ENCODE measurements at regions not wholly inside any gene's neighbourhood (a gene's known extent, or its start where the extent isn't known, plus 50 kb on each side); places are given as distances from the start of the nearest gene placed in this dataset.
"Not testable (repeated sequence)": the region's sequence is repeated elsewhere in the genome, so short reads cannot be mapped to it uniquely, and the experiment has no call there.

DNA sequence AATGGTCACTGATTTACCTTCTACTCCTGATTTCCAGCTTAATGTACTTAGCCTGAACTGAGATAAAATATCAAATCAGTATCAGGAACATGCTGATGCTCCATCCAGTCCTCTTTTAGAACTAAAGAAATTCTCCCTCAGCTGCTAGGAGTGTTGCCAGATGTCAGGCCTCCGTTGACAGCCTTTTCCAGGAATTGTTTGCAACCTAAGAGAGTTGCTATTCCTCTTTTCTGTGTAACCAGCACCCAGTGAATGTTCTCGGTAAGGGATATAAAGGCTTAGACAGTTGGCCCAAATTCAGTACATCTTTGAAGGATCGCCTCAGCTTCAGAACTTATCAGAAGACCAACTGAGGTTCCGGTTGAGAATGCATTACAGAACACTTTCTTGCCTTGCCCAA is 559.0 kb downstream of the PCDH17 start:
- no peak for DNase-seq (ENCODE audit: low read depth)

DNA sequence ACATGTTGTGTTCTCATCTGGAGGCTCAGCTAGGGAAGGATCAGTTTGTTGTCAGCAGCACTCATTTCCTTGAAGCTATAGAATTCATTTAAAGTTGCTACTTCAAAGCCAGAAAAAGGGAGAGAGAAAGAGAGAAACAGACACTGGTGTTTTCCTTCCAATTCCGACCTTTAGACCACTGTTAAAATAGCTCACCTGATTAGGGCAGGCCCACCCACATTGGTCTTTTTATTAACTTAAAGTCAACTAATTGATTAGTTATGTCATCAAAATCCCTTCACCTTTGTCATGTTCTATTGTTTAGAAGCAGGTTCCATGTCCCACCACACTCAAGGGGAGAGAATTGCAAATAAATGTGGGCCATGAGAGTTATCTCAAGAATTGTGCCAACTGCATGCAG is 560.2 kb downstream of the PCDH17 start:
- DNase-seq (ENCODE audit: low read depth) = no peak

DNA sequence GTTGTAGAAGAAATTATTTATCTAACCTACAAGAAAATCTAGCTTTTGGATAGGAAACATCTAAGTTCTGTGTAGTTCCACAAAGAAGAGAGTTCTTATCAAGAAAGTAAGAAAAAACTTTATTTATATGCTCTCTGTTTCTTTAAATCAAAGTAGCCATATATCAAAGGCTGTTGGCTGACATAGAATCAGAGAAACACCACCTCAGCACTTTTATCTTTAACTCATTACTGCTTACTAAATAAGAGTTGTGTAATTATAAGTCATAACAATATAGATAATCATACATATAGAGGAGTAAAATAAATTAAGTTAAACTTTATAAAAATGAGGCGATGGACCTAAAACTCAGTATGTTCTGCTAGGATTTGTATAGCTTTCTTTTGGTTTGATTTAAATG is 570.6 kb downstream of the PCDH17 start:
- no peak for DNase-seq (ENCODE audit: low read depth)

DNA sequence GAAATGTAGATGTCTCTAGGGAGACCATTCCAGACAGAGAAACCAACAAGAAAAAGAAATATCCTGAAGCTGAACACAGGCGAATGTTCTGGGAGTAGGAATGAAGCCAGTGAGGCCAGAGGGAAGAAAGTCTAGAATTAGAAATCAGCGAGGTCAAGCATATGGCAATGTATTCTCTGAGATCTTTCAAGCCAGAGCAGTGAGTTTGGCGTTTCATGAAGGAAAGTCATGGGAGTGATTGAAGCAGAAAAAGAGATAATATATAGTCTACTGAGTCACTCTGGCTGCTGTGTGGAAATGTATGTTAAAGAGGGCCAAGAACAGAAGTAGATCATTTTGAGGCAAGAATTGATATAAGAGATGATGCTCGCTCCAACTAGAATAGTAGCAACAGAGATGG is 576.0 kb downstream of the PCDH17 start:
- DNase-seq (ENCODE audit: low read depth) = no peak

DNA sequence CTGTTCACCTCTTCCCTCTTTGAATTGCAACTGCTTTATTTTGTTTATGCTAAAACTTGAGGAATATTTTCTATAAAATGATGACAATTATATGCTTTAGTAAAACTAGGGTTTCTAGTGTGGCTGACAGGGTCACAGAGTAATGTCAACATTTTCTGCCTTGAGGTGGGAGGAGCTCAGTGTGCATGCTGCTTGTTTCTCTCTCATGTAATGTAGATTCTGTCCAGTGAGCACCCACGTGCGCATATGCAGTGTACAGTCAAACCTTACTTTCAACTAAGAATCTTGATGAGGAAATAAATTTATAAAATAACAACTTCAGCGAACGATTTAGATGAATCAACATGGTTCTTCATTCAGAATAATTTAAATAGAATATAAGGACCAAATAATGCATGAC is 603.9 kb downstream of the PCDH17 start:
- no peak for DNase-seq (ENCODE audit: low read depth)

DNA sequence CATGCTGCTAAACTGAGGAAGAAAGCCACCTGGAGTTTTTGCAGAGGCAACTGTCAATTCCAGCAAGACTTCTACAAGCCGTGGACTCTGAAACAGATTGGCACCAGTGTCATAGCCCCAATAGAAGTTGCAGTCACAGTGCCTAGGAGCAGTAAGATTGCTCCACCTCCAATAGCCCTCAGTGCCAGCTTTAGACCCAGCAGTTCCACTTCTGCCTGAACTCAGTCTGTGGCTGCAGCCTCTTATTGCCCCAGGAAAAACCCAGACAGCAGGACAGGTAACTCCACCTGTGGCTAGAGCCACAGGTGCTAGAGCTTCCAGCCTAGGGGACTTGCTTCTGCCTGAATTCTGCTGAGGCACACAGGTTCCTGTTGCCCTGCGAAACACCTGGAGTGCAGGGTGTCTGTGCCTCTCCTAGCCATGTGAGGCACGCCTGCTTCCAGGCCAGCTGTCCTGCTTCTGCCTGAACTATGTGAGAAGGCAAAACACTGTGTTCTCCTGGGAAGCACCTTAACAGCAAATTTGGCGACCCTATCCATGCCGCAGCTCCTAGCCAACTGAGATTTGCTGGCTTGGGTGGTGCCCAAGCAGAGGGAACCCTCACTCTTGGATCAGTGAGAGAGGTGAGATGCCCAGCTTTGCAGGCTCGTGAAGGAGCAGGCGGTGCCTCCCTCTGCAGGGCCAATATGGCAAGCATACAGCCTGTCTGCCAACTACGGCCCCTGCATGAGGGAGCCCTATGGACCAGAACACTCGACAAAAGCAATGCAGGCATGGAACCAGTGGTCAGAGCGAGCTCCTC is 607.6 kb downstream of the PCDH17 start:
- DNase-seq (ENCODE audit: low read depth) = no peak

DNA sequence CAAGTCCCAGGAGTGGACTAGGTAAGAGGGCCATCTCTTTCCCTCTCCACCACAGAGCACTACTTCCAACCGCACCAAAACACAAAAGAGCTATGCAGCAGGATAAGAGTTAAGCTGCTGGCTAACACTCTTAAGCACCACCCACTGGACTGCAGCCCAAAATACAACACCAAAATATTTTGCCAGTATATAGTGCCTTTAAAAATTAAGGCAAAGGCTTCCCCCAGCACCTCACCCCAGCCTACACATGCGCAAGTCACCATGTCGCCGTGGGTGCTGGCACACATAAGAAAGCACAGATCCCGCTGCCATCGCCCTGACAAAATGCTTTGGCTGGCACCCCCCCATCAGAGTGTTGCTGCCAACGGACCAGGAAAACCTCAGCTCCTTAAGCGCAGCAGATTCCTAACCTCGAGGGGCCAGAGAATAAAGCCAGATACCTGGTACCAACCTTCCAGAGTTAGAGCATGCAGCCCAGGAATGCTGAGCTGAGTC is 608.3 kb downstream of the PCDH17 start:
- no peak for DNase-seq (ENCODE audit: low read depth)

DNA sequence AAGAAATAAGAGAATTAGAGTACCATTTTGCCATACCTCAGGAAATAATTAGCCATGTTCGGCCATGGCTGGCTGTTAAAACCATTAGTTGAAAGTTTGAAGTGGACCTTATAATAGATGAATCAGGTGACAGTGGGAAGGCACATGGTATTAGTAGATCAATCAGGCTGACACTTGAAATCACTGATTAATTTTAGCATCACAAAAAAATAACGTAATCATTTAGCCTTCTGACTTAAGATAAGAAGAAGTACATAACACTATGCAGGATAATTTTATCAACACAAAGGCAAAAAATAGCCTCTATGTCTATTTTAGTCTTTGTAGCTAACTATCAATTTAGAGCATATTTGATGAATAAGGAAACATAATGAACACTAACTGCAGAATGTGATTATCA is 615.5 kb downstream of the PCDH17 start:
- DNase-seq (ENCODE audit: low read depth) = no peak

DNA sequence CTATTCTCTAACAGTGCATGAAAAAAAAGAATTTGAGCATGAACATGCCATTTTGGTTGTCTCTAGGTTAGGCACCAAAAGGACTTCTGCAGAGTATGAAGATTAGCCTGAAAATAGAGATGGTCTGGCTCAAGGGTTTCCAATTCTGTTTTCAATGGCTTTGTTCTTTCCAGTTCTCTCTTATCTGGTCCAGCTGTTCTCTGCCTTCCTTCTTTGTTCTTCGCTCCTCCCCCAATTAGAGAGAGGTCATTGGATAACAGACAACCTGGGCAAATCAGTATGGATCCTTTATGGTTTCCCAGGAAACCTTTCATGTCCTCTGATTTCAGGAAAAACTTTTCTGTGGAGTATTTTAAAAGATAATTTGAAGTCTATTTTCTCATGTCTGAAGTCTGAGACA is 623.4 kb downstream of the PCDH17 start:
- DNase-seq (ENCODE audit: low read depth) = no peak

DNA sequence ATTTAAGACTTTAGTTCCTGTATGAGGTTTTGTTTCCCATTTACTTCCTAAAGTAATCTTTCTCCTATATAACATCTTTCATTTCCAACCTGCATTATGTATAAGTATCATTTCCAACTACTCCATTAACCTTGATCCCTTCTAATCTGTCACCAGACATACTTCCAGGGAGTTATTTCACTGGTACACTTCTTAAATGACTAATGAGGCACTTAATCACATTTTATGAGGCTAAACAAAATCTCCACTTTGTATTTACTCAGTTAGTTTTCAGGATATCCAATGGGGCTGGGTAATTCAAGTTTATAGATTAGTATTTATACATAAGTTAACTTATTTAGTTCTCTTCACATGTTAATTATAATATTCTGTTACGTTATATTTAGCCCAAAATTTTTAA is 634.7 kb downstream of the PCDH17 start:
- no peak for DNase-seq (ENCODE audit: low read depth)

DNA sequence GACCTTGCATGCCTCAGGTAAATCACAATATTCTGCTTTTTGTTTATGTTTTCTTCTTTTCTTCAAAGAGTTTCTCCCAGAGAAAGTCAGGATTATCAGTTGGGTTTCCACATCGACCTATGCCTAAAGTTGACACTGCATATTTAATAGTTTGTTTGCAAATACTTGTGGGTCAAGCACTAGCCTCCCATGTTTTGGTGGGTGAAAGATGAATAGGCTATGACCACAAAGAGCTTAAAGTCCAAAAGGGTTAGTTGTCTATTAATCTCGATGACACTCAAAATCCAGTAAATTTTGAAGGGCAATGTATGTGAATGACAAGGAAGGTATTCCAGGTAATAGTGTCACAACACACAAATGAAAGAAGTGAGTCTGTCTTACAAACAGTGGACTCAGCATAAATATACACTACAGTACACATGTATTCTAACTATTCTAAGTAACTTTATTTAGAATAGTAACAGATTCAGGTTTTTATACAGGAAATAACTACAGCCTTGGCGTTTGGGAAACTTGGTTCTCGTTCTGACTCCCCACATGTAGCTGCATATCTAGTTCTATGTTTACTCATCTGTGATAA is 667.1 kb downstream of the PCDH17 start:
- no peak for DNase-seq (ENCODE audit: low read depth)

DNA sequence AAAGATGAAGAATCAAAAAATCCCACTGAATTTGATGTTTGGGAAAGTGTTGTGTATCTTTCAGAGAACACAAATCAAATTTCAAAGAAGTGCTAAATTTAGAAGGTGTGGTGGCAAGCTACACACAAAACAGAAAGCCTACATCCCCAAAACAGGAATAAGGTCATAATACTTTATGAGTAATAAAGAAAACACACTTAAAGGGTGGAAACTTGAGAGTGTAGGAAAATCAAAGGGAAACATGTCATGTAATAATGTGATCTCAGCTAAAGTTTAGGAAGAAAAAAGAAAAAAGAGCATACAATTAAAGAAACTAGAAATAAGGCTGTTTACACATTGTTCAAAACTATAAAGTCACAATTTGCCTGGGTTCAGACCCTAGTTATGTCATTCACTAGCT is 668.7 kb downstream of the PCDH17 start:
- DNase-seq (ENCODE audit: low read depth) = no peak

DNA sequence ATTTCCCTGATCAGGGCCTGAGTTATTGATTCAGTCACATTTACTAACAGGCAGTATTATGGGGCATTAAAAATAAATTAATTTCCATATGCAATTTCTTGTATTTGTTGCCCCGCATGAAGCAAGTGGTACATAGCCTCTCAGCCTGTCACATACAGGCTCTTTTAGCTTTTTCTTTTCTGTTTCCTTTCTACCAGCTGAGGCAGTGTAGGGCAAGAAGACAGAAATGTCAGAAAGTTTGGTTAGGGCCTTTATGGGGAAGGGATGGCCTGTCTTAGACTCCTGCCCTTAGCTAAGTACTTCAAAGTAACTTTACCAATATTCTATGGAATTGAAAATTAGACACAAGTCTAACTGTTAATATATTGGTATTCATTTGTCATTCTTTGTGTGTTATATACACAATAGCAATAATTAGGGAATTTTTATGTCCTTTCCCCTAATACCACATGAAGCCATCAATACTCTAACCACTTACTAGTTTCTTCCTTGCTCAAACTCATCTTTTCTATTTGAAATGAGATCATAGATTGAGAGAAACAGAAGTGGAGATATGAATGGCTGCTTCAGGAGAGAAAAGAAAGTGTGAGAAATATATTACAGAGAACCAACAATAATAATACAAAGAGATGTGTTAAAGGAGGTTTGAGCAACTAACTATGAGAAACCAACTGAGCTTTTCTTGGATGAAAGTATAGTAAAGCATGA is 669.6 kb downstream of the PCDH17 start:
- no peak for DNase-seq (ENCODE audit: low read depth)

DNA sequence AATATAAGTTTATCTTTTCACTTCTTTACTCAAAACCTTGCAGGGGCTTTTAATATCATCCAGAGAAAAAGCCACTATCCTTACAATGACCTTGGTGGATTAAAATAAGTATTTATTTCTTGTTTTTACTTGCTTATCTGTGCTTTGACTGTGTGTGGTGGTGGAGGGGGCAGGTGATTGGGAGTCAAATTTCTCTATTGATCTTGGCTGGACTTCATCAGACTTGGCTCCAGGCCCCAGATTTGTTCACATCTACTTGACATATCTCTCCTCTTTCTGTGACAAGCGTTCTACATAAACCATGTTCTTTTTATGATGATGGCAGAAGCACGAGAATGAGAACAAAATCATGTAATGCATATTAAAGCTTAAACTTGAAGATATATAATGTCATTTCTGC is 670.8 kb downstream of the PCDH17 start:
- no peak for DNase-seq (ENCODE audit: low read depth)

DNA sequence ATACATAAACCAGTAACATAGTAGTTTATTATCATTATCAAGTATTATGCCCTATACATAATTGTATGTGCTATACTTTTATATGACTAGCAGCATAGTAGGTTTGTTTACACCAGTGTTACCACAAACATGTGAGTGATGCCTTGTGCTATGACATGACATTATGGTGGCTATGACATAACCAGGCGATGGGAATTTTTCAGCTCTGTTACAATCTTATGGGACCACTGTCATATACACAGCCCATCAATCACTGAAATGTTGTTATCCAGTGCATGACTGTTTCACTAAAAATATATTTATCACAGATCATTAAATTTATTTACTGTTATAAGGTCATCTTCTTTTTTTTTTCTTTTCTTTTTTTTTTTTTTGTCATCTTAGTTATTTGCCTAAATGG is 674.5 kb downstream of the PCDH17 start:
- DNase-seq (ENCODE audit: low read depth) = no peak

DNA sequence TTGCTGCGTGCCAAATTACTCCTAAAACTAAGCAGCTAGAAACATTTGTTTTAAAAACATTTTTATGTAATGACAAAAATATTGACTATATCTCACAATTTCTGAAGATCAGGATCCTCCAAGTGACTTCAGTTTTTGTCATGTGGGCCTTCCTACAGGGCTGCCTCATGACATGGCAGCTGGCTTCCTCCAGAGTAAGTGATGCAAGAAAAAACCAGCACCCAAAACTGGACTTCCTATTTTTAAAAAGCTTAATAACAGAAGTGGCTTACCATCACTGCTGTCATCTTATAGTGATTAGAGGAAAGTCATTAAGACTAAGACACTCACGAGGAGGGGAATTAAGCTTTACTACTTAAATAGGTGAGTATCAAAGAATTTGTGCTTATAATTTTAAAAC is 681.7 kb downstream of the PCDH17 start:
- no peak for DNase-seq (ENCODE audit: low read depth)

DNA sequence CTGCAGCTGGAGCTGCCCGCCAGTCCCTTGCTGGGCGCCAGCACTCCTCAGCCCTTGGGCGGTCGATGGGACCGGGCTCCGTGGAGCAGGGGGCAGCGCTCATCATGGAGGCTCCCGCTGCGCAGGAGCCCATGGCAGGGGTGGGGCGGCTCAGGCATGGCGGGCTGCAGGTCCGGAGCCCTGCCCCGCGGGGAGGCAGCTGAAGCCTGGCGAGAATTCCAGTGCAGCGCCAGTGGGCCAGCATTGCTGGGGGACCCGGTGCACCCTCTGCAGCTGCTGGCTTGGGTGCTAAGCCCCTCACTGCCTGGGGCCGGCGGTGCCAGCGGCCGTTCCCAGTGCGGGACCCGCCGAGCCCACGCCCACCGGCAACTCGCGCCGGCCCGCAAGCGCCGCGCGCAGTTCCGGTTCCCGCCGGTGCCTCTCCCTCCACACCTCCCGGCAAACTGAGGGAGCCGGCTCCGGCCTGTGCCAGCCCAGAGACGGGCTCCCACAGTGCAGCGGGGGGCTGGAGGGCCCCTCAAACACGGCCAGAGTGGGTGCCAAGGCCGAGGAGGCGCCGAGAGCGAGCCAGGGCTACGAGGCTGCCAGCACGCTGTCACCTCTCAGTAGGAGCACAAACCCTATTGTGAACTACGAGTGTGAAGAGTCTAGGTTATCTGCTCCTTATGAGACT is 687.1 kb downstream of the PCDH17 start:
- no peak for DNase-seq (ENCODE audit: low read depth)

DNA sequence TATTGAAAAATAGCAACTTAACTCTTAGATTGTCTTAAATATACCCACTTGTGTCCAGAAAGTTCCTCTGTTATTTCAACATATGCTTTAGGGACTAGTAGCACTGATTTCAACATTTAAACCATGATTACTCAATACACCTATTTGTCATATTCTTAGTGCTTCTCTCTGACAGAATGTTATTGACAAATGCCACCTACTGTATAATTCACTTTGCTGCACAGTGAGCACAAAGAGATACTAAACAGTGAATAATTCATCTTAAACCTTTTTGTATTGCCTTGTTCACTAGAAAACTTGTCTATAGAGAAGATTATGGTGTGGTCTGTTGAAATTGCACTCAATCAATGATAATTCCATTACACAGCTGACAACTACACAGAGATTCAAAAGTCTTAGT is 692.6 kb downstream of the PCDH17 start:
- no peak for DNase-seq (ENCODE audit: low read depth)

DNA sequence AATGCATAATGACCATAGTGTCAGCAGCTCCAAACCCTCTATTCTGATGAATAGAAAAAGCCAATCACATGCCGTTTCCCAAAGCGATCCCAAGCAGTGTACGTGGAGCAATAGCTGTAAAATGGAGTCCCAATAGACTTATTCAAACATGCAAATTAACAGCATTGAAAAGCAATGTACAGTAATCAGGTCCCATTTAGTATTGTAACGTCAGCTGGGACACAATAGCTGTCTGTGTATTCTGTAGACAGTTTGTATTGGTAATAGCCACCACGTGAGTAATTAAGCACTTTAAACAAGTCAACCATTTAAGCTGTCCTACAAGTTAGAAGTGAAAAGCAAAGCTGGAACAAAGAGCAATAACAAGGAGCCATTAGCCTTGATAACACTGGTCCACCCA is 698.2 kb downstream of the PCDH17 start:
- no peak for DNase-seq (ENCODE audit: low read depth)

DNA sequence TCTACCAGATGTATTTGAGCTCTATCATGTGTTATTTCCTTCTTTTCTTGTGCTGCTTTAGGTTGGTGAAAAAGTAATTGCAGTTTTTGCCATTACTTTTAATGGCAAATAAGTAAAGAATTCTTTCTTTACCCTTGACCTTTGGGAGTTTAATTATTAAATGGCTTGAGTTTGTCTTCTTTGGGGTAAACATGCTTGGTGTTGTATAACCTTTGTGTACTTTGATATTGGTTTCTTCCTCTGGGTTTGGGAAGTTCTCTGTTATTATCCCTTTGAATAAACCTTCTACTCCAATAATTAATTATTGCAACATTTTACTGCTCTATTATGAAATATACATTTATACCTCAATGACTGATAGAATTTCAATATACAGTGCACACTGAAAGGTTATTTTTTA is 709.4 kb downstream of the PCDH17 start:
- no peak for DNase-seq (ENCODE audit: low read depth)

DNA sequence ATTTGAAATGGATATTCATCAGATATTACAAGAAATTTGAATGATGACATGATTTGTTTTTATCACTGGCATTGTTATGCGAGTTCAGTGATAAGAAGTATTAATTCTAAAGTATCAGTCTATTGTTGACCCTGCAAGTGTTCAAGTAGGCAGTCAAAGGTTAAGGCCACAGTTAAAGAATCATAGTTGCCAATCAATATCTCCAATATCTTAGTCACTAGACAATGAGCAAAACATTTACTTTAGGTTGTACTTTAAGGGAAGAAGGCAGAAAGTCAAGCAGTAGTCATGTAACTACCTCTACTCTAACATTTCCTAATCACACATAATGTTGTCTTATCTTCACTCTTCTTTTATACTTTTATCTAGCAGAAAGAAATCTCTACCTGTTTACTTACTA is 709.8 kb downstream of the PCDH17 start:
- no peak for DNase-seq (ENCODE audit: low read depth)

DNA sequence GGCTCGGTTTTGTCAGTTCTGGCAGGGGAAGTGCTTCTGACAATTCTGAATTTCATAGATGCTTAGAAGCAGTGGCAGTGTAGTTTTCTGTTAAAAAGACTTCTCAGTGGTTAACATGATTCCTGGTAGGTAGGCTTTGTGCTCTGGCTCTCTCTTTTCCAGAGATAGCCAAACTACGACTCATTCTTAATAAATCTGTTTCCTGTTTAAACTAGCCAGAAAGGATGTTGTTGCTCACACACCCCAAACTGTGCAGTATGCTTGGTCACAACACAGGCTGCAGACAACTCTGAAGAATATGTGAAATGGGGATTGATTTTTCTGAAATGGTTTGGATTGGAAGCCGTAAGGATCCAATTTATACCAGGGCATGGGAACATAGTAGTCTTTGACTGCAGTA is 711.5 kb downstream of the PCDH17 start:
- DNase-seq (ENCODE audit: low read depth) = no peak

DNA sequence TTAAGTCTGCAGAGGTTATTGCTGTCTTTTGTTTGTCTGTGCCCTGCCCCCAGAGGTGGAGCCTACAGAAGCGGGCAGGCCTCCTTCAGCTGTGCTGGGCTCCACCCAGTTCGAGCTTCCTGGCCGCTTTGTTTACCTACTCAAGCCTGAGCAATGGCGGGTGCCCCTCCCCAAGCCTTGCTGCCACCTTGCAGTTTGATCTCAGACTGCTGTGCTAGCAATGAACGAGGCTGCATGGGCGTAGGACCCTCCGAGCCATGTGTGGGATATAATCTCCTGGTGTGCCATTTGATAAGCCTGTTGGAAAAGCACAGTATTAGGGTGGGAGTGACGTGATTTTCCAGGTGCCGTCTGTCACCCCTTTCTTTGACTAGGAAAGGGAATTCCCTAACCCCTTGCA is 720.6 kb downstream of the PCDH17 start:
- DNase-seq (ENCODE audit: low read depth) = not testable (repeated sequence)

All from RPMI7951 (cell line).